K562 (cell line): ENCODE measurements at regions not wholly inside any gene's neighbourhood (a gene's known extent, or its start where the extent isn't known, plus 50 kb on each side); places are given as distances from the start of the nearest gene placed in this dataset.

Source experiments
- ATAC-seq: fragments of 200-7000 bp; cut with Tn5 transposase; 3 replicates; pipeline ENCODE4 v1.9.1; 2020; ENCODE audit warnings: moderate library complexity
- BruUV-seq: library from RNA; stranded (reverse); fragments of 400-500 nt; replicated peaks from 2 replicates; lab custom pipeline; 2021; lab: Mats Ljungman, UMichigan
- CTCF ChIA-PET: fragments of 300-600 bp; formaldehyde crosslinking; extraction: SDS; loops from one replicate; lab custom pipeline; 2021; ENCODE audit warnings: low intra/inter-chr PET ratio; lab: Yijun Ruan, JAX
- POLR2A ChIA-PET: fragments of 300-600, 350-650 bp; sonication (Branson Sonifier 250); formaldehyde crosslinking; extraction: SDS; loops from one replicate; lab custom pipeline; 2021; ENCODE audit warnings: antibody characterized with exemption, inconsistent platforms; lab: Yijun Ruan, JAX
- DNase-seq, 4 experiments: peaks; one replicate each; pipeline versions ENCODE4 v3.0.0 to v3.0.0-alpha.2; 2011 to 2018; ENCODE audit warnings: low spot score in 3 of 4, mixed read lengths in 3 of 4; ENCODE audit errors: extremely low read depth in 1 of 4
- FAIRE-seq: peaks from 2 replicates; lab custom pipeline; 2011; peaks lifted over from hg19 to GRCh38; lab: Jason Lieb, UNC
- H2AFZ ChIP-seq: 2 replicates; pipeline ENCODE4 v1.6.0; 2011; ENCODE audit warnings: low read depth, low read length, control low read depth, inconsistent platforms
- H3K27ac ChIP-seq: fragments of 200-600 bp; 3 replicates; pipeline ENCODE4 v1.8.0; 2011; ENCODE audit warnings: low read depth, mild to moderate bottlenecking, control low read depth, inconsistent platforms, low read length, moderate library complexity, mixed read lengths; ENCODE audit errors: extremely low read depth
- H3K27me3 ChIP-seq, 2 experiments: fragments of 300-600 bp in 1 of 2; 2 replicates in 1 of 2; 3 replicates in 1 of 2; pipeline versions ENCODE4 v1.6.0 to v1.8.0; 2011; ENCODE audit warnings: inconsistent platforms in 2 of 2, low read length in 2 of 2, mild to moderate bottlenecking in 1 of 2, mixed read lengths in 1 of 2, moderate library complexity in 1 of 2; ENCODE audit not compliant: control insufficient read depth in 2 of 2, insufficient read depth in 2 of 2
- H3K36me3 ChIP-seq: fragments of 300-600 bp; 3 replicates; pipeline ENCODE4 v1.8.0; 2011; ENCODE audit warnings: mild to moderate bottlenecking, low read length, inconsistent platforms; ENCODE audit not compliant: control insufficient read depth, insufficient read depth
- H3K4me1 ChIP-seq, 2 experiments: fragments of 200-600 bp in 1 of 2; replicated peaks in 1 of 2; 2 replicates in 1 of 2; 3 replicates in 1 of 2; pipeline versions ENCODE4 v1.5.1 to v1.8.0; 2011; ENCODE audit warnings: inconsistent platforms in 2 of 2, low read length in 2 of 2, mild to moderate bottlenecking in 1 of 2, mixed read lengths in 1 of 2, moderate library complexity in 1 of 2; ENCODE audit not compliant: control insufficient read depth in 2 of 2, insufficient read depth in 2 of 2
- H3K4me2 ChIP-seq: 2 replicates; pipeline ENCODE4 v1.6.1; 2011; ENCODE audit warnings: low read length, control low read depth, inconsistent platforms, mixed read lengths; ENCODE audit not compliant: insufficient read depth
- H3K4me3 ChIP-seq: fragments of 200-600 bp; sonication (generic), shearing (Covaris generic); 2 replicates; pipeline ENCODE4 v1.5.1; 2016; ENCODE audit warnings: control low read depth, inconsistent platforms
- H3K79me2 ChIP-seq: fragments of 200-600 bp; 3 replicates; pipeline ENCODE4 v1.8.0; 2011; ENCODE audit warnings: low read length, inconsistent platforms; ENCODE audit not compliant: control insufficient read depth, insufficient read depth
- H3K9ac ChIP-seq, 2 experiments: 2 replicates each; pipeline versions ENCODE4 v1.6.0 to v1.6.1; 2011; ENCODE audit warnings: low read depth in 2 of 2, low read length in 2 of 2, control low read depth in 1 of 2, inconsistent platforms in 1 of 2, mild to moderate bottlenecking in 1 of 2, mixed read lengths in 1 of 2; ENCODE audit not compliant: insufficient read depth in 1 of 2
- H3K9me1 ChIP-seq: one replicate; pipeline ENCODE4 v1.6.0; 2011; ENCODE audit warnings: inconsistent platforms, mild to moderate bottlenecking, low read length, moderate library complexity; ENCODE audit not compliant: control insufficient read depth, insufficient read depth
- H3K9me3 ChIP-seq: replicated peaks from 2 replicates; pipeline ENCODE4 v1.5.1; 2011; ENCODE audit warnings: low read depth, low read length, inconsistent platforms; ENCODE audit not compliant: control insufficient read depth, insufficient read depth
- H4K20me1 ChIP-seq: replicated peaks from 2 replicates; pipeline ENCODE4 v1.6.1; 2011; ENCODE audit warnings: low read length, inconsistent platforms, mixed read lengths; ENCODE audit not compliant: control insufficient read depth, insufficient read depth
- CTBP1 ChIP-seq: fragments of 450-650 bp; IDR thresholded peaks from 2 replicates; pipeline ENCODE4 v1.6.1; 2016; ENCODE audit warnings: borderline replicate concordance
- FOXM1 ChIP-seq, 2 experiments: fragments of 450-650 bp in 1 of 2; sonication (generic) in 1 of 2; formaldehyde crosslinking in 1 of 2; IDR thresholded peaks; 2 replicates each; pipeline versions ENCODE4 v1.6.1 to v1.9.0; 2017 to 2022; ENCODE audit warnings: low read depth in 2 of 2, mild to moderate bottlenecking in 2 of 2, missing genetic modification reagents in 1 of 2, moderate library complexity in 1 of 2
- MEIS2 ChIP-seq: fragments of 450-650 bp; IDR thresholded peaks from 2 replicates; pipeline ENCODE4 v1.6.1; 2014; ENCODE audit warnings: mild to moderate bottlenecking; ENCODE audit not compliant: partially characterized antibody
- PHF8 ChIP-seq: fragments of 200-600 bp; sonication (generic); IDR thresholded peaks from 2 replicates; pipeline ENCODE4 v1.6.1; 2012; ENCODE audit warnings: mixed run types, mild to moderate bottlenecking, inconsistent platforms, low read length, moderate library complexity, borderline replicate concordance
- PRMT5 ChIP-seq: sonication (generic); formaldehyde crosslinking; IDR thresholded peaks from 2 replicates; pipeline ENCODE4 v1.5.0; 2020; ENCODE audit warnings: missing genetic modification reagents
- RHOXF2B ChIP-seq: fragments of 250-450 bp; sonication (Bioruptor Pico); conservative IDR thresholded peaks from 2 replicates; pipeline ENCODE4 v1.5.1; 2021
- TEAD4 ChIP-seq, 2 experiments: sonication (generic) in 1 of 2; formaldehyde crosslinking in 1 of 2; IDR thresholded peaks; 2 replicates each; pipeline versions ENCODE4 v1.6.1 to v1.8.0; 2012 to 2022; ENCODE audit warnings: borderline replicate concordance in 1 of 2, inconsistent platforms in 1 of 2, low read length in 1 of 2, mild to moderate bottlenecking in 1 of 2, missing genetic modification reagents in 1 of 2
- ZKSCAN8 ChIP-seq: fragments of 200-800 bp; sonication (Bioruptor generic); IDR thresholded peaks from 2 replicates; pipeline ENCODE4 v1.6.1; 2016; ENCODE audit warnings: missing genetic modification characterization, missing compliant biosample characterization
- ZNF165 ChIP-seq: fragments of 250-450 bp; sonication (Bioruptor Pico); IDR thresholded peaks from 2 replicates; pipeline ENCODE4 v1.4.0; 2020; ENCODE audit warnings: borderline replicate concordance
- ZNF23 ChIP-seq: fragments of 250-450 bp; sonication (Bioruptor Pico); IDR thresholded peaks from 2 replicates; pipeline ENCODE4 v1.4.0; 2020; ENCODE audit warnings: mild to moderate bottlenecking
- WGBS: fragments of 100-300 bp; shearing (Covaris generic); methylation state at CpG from one replicate; pipeline ENCODE4 v1.1.6; 2016; ENCODE audit warnings: low coverage, mixed read lengths; ENCODE audit not compliant: insufficient coverage; ENCODE audit errors: missing lambda C conversion rate; 5-methylcytosine and 5-hydroxymethylcytosine counted together
- in situ Hi-C: fragments of 300-500 bp; cut with MboI; formaldehyde crosslinking; loops from 4 replicates; pipeline ENCODE4 v1.15.0; 2018; ENCODE audit warnings: inconsistent platforms, mixed read lengths
- intact Hi-C: fragments of 100-400 bp; cut with micrococcal nuclease; formaldehyde crosslinking; loops from 2 replicates; pipeline ENCODE4 v1.14.2; 2022
- TF ChIP-seq, protein P1 (sequence below): fragments of 200-800 bp; sonication (Bioruptor generic); IDR thresholded peaks from 2 replicates; pipeline ENCODE4 v1.6.1; 2016; ENCODE audit warnings: missing genetic modification characterization, missing compliant biosample characterization
- TF ChIP-seq, protein P2 (sequence below), 2 experiments: IDR thresholded peaks in 1 of 2; conservative IDR thresholded peaks in 1 of 2; 2 replicates each; pipeline ENCODE4 v1.6.1; 2016; ENCODE audit warnings: low read depth in 2 of 2, mild to moderate bottlenecking in 1 of 2, missing compliant biosample characterization in 1 of 2, missing genetic modification characterization in 1 of 2, moderate library complexity in 1 of 2
- TF ChIP-seq, protein P3 (sequence below): fragments of 450-650 bp; IDR thresholded peaks from 2 replicates; pipeline ENCODE4 v1.6.1; 2016

DNA sequence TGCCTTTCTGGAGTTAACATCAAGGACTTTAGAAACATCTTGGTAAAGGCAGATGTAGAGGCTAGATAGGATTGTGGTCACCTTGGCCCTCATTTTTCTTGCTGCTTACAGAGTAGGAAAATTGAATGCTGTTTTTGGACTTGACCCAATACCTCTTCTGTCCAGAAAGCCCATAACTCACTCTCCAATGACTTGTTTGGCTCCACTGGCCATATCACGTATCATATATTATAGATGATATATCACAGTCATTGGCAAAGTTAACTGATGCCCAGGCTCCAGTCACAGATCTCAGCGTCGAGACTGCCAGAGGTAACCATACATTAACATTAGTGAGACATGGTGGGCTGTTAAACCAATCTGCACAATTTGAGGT is 50.6 kb downstream of the PABIR2 start:
- Histone ChIP-seq H3K79me2 (no peaks in the 10 kb centered on the region), H3K36me3 (no peaks in the 10 kb centered on the region), H3K4me3 (no peak overlapping the region), H3K9me1 (no peaks in the 10 kb centered on the region), H3K27me3 (no peaks in the 10 kb centered on the region), H3K4me2 (no peak overlapping the region), H3K4me1 (peaks cover 0 to 12% of the 10 kb centered on the region in 2 experiments; a peak in 3 of 5 replicates), H3K9me3 (no peaks in the 10 kb centered on the region), H3K27ac (no peak overlapping the region), H4K20me1 (no peaks in the 10 kb centered on the region), H2AFZ (no peak overlapping the region), H3K9ac (no peak overlapping the region)
- CTCF ChIA-PET: no interaction called here
- POLR2A ChIA-PET: no interaction called here
- no peak for ATAC-seq
- WGBS: 14% methylated on average over 3 of the region's 3 CpGs
- in situ Hi-C loops (no loop called here), intact Hi-C loops (no loop called here)
- FAIRE-seq: no peak
- DNase-seq: no peak
- no TSS peak for BruUV-seq
- peak; percentile 72 for TF ChIP-seq MEIS2
- TF ChIP-seq PRMT5 (CRISPR knock-in tag): no peak
- TF ChIP-seq RHOXF2B (CRISPR knock-in tag): no peak
- peak; percentile 42; the same call in 1 of the 2 replicates for TF ChIP-seq TEAD4 (IDR thresholded peaks at IDR 0.05; ENCODE audit: low read length)
- TF ChIP-seq TEAD4 (CRISPR knock-in tag; IDR thresholded peaks at IDR 0.05; ENCODE audit: borderline replicate concordance): no peak
- TF ChIP-seq, protein P1, sequence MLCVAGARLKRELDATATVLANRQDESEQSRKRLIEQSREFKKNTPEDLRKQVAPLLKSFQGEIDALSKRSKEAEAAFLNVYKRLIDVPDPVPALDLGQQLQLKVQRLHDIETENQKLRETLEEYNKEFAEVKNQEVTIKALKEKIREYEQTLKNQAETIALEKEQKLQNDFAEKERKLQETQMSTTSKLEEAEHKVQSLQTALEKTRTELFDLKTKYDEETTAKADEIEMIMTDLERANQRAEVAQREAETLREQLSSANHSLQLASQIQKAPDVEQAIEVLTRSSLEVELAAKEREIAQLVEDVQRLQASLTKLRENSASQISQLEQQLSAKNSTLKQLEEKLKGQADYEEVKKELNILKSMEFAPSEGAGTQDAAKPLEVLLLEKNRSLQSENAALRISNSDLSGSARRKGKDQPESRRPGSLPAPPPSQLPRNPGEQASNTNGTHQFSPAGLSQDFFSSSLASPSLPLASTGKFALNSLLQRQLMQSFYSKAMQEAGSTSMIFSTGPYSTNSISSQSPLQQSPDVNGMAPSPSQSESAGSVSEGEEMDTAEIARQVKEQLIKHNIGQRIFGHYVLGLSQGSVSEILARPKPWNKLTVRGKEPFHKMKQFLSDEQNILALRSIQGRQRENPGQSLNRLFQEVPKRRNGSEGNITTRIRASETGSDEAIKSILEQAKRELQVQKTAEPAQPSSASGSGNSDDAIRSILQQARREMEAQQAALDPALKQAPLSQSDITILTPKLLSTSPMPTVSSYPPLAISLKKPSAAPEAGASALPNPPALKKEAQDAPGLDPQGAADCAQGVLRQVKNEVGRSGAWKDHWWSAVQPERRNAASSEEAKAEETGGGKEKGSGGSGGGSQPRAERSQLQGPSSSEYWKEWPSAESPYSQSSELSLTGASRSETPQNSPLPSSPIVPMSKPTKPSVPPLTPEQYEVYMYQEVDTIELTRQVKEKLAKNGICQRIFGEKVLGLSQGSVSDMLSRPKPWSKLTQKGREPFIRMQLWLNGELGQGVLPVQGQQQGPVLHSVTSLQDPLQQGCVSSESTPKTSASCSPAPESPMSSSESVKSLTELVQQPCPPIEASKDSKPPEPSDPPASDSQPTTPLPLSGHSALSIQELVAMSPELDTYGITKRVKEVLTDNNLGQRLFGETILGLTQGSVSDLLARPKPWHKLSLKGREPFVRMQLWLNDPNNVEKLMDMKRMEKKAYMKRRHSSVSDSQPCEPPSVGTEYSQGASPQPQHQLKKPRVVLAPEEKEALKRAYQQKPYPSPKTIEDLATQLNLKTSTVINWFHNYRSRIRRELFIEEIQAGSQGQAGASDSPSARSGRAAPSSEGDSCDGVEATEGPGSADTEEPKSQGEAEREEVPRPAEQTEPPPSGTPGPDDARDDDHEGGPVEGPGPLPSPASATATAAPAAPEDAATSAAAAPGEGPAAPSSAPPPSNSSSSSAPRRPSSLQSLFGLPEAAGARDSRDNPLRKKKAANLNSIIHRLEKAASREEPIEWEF (CRISPR knock-in tag): no peak
- no peak for TF ChIP-seq ZNF23 (CRISPR knock-in tag)
- TF ChIP-seq, protein P2, sequence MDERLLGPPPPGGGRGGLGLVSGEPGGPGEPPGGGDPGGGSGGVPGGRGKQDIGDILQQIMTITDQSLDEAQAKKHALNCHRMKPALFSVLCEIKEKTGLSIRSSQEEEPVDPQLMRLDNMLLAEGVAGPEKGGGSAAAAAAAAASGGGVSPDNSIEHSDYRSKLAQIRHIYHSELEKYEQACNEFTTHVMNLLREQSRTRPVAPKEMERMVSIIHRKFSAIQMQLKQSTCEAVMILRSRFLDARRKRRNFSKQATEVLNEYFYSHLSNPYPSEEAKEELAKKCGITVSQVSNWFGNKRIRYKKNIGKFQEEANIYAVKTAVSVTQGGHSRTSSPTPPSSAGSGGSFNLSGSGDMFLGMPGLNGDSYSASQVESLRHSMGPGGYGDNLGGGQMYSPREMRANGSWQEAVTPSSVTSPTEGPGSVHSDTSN (CRISPR knock-in tag; IDR thresholded peaks at IDR 0.05; ENCODE audit: low read depth): no peak
- TF ChIP-seq, protein P2 (tag; conservative IDR thresholded peaks at IDR 0.05; ENCODE audit: low read depth): peak; percentile 54; the same call in 1 of the 2 replicates
- TF ChIP-seq CTBP1: 0 out of 2 replicates have a peak, but pooled peaks have one; percentile 20
- no peak for TF ChIP-seq ZKSCAN8
- no peak for TF ChIP-seq PHF8
- TF ChIP-seq ZNF165 (CRISPR knock-in tag): no peak
- no peak for TF ChIP-seq FOXM1 (IDR thresholded peaks at IDR 0.05; ENCODE audit: low read depth)
- no peak for TF ChIP-seq FOXM1 (CRISPR knock-in tag; IDR thresholded peaks at IDR 0.05; ENCODE audit: low read depth)
- TF ChIP-seq, protein P3, sequence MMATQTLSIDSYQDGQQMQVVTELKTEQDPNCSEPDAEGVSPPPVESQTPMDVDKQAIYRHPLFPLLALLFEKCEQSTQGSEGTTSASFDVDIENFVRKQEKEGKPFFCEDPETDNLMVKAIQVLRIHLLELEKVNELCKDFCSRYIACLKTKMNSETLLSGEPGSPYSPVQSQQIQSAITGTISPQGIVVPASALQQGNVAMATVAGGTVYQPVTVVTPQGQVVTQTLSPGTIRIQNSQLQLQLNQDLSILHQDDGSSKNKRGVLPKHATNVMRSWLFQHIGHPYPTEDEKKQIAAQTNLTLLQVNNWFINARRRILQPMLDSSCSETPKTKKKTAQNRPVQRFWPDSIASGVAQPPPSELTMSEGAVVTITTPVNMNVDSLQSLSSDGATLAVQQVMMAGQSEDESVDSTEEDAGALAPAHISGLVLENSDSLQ: 0 out of 2 replicates have a peak, but pooled peaks have one; percentile 6
